ENCODE measurements at regions not wholly inside any gene's neighbourhood (a gene's known extent, or its start where the extent isn't known, plus 50 kb on each side); places are given as distances from the start of the nearest gene placed in this dataset.

- DNase-seq = no peak
Observed at GRCh38 chr6:158249340-158249836, 62.9 kb upstream of the TULP4 start.

GRCh38 chr6:158251565-158251964, 60.7 kb upstream of the TULP4 start:
- no peak for DNase-seq

DNA sequence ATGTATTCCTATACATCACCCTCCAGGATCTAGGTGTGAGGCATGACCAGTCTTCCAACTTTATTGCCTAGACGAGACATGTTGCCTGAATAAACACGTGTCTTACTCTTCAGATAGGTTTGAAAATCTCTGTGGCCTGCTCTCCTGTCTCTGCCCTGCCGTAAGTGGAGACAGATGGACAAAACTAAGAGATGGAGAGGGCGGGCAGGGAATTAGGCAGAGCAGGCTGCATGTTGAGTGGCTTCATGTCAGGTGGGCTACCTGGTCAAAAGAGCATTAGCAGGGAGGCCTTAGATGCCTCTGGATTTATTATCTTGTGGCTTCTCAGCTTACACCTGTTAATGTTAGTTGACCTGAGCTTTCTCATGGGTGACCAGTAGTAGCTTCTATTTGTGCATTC, 59.0 kb upstream of the TULP4 start:
- DNase-seq = peak in 1 of 14 donors; percentile 54

DNA sequence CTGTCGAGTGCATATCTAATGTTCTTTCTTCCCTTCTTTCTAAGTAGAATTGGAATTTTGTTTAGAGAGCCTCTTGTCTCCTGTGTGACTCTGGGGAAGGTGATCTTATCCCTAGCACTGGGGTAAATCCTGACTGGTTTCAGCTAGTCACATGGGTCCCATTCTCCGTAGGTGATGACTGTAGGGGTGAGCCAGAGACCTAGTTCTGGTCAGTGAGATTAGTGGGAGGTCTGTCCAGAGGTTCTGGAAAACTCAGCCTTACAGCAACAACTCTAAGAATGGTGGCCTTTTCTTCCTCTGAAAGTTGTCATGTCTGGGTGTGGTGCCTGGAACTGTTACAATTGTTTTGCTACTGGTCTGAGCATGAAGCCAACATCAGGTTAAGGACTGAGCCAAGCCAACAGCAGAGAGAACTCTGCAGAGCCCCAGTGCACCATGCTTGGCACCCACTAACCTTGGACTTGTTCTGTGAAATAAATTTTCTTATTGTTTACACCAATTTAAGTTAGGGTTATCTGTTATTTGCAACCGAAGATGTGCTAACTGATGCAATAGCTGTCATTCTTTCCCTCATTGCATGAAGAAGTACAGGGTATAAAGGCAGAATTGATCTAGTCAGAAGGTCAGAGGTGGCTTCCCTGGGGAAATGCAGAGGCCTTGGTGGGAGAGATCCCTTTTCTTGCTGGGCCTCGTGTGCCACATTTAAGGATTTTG, 56.8 kb upstream of the TULP4 start:
- DNase-seq = no peak

DNA sequence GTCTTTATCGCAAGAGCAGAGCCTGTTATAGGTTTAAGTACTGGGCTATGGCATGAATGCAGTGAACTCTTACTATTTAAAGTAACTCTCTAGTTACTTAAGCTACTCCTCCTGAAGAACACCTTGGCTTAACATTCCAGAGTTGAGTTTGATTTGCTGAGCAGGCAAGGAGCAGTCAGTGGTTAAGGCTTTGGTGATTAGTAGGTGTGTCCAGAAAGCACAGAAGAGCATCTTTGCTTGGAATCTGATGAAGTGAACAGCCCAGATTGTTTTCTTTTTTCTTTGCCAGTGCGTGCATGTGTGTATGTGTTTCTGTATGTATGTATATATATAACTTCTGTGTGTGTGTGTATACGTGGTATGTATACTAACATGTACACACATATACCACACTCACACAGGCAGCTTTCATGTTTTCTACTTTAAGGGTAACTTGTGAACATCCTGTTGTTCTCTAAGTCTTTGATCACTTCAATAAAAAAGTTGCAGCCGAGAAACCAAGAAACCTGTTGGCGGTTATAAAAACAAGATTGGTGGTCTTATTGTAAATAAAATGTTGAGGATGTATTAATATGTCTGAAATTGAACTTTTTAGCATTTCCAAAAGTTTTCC, 56.2 kb upstream of the TULP4 start:
- peak in 1 of 14 donors; percentile 36 for DNase-seq

GRCh38 chr6:158256746-158257424, 55.4 kb upstream of the TULP4 start:
- DNase-seq = peak in 3 of 14 donors; percentile 4 to 96 (median 5)

DNA sequence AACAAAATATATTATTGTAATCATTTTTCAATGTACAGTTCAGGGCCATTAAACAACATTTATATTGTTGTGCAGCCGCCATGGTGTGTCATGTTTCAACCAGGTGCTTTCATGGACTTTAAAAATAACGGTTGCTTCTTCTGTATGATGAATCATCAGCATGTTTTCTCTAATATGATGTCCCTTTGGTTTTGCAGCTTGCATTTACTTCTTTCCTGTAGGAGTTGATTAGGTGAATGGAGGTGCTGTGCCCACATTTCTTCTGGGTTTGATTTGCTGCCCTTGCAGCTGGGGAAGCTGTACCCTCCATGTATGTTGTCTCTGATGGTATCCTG, 54.9 kb upstream of the TULP4 start:
- no peak for DNase-seq

DNA sequence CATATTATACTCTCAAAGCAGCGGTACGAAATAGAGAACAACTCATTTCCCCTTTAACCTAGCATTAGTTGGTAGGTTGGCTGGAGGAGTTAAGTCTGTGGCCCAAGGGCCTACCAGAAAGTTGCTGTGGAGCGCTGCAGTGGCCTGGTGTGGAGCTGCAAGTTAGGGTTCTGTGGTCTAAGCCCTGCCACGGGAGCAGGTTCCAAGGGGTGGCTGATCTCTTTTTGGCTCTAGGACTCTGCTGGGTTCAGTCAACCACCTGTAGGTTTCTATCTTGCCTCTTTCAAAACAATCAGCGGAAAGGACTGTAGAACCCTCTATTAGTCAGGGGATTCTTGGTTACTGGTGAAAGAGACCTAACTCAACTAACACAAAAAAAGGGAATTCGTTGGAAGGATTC, 54.5 kb upstream of the TULP4 start:
- no peak for DNase-seq

GRCh38 chr6:158259136-158259535, 53.1 kb upstream of the TULP4 start:
- no peak for DNase-seq

GRCh38 chr6:158259845-158260244, 52.4 kb upstream of the TULP4 start:
- no peak for DNase-seq

DNA sequence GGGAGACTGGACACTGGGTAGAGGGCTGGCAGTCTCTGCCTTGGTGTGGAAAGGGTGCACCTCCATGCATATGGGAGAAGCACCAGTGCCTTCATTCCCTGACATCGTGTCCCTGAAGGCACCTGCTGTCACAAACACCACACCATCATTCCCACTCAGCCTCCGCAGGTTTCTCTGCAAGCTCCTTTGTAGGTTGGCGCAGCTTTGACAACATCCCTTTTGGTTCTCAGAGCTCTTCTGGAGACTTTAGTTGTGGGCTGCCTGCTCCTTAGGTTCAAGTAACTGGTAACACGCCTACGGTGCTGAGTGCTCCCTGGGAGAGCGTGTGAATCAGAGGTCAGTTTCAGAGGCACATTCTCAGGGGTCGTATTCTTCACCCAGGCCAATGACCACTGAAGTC, 50.2 kb upstream of the TULP4 start:
- DNase-seq = no peak

Measured in C1 segment of cervical spinal cord (tissue), 14 donors.